Caco-2 (cell line): ENCODE measurements at regions not wholly inside any gene's neighbourhood (a gene's known extent, or its start where the extent isn't known, plus 50 kb on each side); places are given as distances from the start of the nearest gene placed in this dataset.

Source experiments
- BruUV-seq: library from RNA; stranded (reverse); fragments of 400-500 nt; replicated peaks from 2 replicates; lab custom pipeline; 2021; lab: Mats Ljungman, UMichigan
- CTCF ChIA-PET: fragments of 300-600 bp; sonication (Branson Sonifier 250); formaldehyde crosslinking; loops from one replicate; lab custom pipeline; 2022; ENCODE audit warnings: antibody characterized with exemption; lab: Charles Lee
- POLR2A ChIA-PET: fragments of 300-600 bp; sonication (Branson Sonifier 250); formaldehyde crosslinking; loops from one replicate; lab custom pipeline; 2022; ENCODE audit warnings: antibody characterized with exemption; lab: Charles Lee
- DNase-seq, 2 experiments: peaks; one replicate each; pipeline versions ENCODE4 v3.0.0 to v3.0.0-alpha.2; 2020 to 2022
- H3K27me3 ChIP-seq: replicated peaks from 2 replicates; pipeline ENCODE4 v1.6.0; 2011; ENCODE audit warnings: low read length; ENCODE audit not compliant: control insufficient read depth, insufficient read depth
- H3K36me3 ChIP-seq: 2 replicates; pipeline ENCODE4 v1.5.1; 2011; ENCODE audit warnings: low read length; ENCODE audit not compliant: control insufficient read depth, insufficient read depth
- H3K4me1 ChIP-seq: fragments of 250-450 bp; sonication (Bioruptor Pico); 2 replicates; pipeline ENCODE4 v1.5.1; 2020; ENCODE audit warnings: mild to moderate bottlenecking
- H3K4me3 ChIP-seq: 2 replicates; pipeline ENCODE4 v1.5.1; 2011; ENCODE audit warnings: low read depth, mild to moderate bottlenecking, control low read depth, low read length
- H3K9me3 ChIP-seq: fragments of 250-450 bp; sonication (Bioruptor Pico); 2 replicates; pipeline ENCODE4 v1.5.1; 2020; ENCODE audit warnings: mild to moderate bottlenecking, moderate library complexity
- H3K27ac Mint-ChIP-seq: one replicate; pipeline ENCODE4 v1.8.0; 2022; ENCODE audit warnings: mixed read lengths; ENCODE audit not compliant: unreplicated experiment
- H3K27me3 Mint-ChIP-seq: one replicate; pipeline ENCODE4 v1.8.0; 2022; ENCODE audit warnings: mixed read lengths; ENCODE audit not compliant: insufficient read depth, unreplicated experiment
- H3K36me3 Mint-ChIP-seq: one replicate; pipeline ENCODE4 v1.8.0; 2022; ENCODE audit warnings: mild to moderate bottlenecking, mixed read lengths; ENCODE audit not compliant: insufficient read depth, unreplicated experiment
- H3K4me1 Mint-ChIP-seq: one replicate; pipeline ENCODE4 v1.8.0; 2022; ENCODE audit warnings: low read depth, mixed read lengths; ENCODE audit not compliant: unreplicated experiment
- H3K4me3 Mint-ChIP-seq: one replicate; pipeline ENCODE4 v1.8.0; 2022; ENCODE audit warnings: mild to moderate bottlenecking, moderate library complexity, mixed read lengths; ENCODE audit not compliant: unreplicated experiment
- H3K9me3 Mint-ChIP-seq: one replicate; pipeline ENCODE4 v1.8.0; 2022; ENCODE audit warnings: mixed read lengths; ENCODE audit not compliant: unreplicated experiment
- intact Hi-C: fragments of 100-400 bp; cut with micrococcal nuclease; formaldehyde crosslinking; loops from one replicate; pipeline ENCODE4 v1.10.0; 2022; ENCODE audit not compliant: unreplicated experiment
- TF ChIP-seq, protein P1 (sequence below), 2 experiments: fragments of 200-600 bp in 1 of 2; IDR thresholded peaks; 1 replicate in 1 of 2; 2 replicates in 1 of 2; pipeline versions ENCODE4 v1.5.1 to v1.8.0; 2011 to 2022; ENCODE audit warnings: antibody characterized with exemption in 1 of 2, control low read depth in 1 of 2, inconsistent platforms in 1 of 2, low read depth in 1 of 2, low read length in 1 of 2, mild to moderate bottlenecking in 1 of 2, moderate library complexity in 1 of 2; ENCODE audit not compliant: insufficient read depth in 1 of 2, severe bottlenecking in 1 of 2, unreplicated experiment in 1 of 2

DNA sequence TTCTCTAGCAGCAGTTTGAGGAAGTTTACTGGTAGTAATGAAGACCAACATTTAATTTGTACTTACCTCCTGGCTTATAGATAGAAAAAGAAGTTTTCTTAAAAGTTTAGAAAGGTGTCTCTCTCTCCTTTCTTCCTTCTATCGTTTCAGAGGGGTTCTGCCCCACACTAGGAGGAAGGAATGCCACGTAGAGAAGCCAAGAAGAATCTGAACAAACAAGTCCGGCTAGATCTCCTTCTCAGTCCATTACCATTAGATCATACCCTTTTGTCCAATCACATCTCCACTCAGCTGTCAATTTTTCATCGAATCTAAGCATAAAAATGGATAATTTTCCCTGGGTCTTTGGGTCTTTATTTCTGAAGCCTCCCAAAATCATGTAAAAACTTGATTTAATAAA is 1048.1 kb downstream of the SI start:
- H3K36me3 ChIP-seq, result no peaks in the 10 kb centered on the region
- no peaks in the 10 kb centered on the region for H3K36me3 Mint-ChIP-seq
- TF ChIP-seq, protein P1, sequence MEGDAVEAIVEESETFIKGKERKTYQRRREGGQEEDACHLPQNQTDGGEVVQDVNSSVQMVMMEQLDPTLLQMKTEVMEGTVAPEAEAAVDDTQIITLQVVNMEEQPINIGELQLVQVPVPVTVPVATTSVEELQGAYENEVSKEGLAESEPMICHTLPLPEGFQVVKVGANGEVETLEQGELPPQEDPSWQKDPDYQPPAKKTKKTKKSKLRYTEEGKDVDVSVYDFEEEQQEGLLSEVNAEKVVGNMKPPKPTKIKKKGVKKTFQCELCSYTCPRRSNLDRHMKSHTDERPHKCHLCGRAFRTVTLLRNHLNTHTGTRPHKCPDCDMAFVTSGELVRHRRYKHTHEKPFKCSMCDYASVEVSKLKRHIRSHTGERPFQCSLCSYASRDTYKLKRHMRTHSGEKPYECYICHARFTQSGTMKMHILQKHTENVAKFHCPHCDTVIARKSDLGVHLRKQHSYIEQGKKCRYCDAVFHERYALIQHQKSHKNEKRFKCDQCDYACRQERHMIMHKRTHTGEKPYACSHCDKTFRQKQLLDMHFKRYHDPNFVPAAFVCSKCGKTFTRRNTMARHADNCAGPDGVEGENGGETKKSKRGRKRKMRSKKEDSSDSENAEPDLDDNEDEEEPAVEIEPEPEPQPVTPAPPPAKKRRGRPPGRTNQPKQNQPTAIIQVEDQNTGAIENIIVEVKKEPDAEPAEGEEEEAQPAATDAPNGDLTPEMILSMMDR (IDR thresholded peaks at IDR 0.05; ENCODE audit: insufficient read depth in 1 of 2, low read depth in 1 of 2, low read length in 1 of 2, severe bottlenecking in 1 of 2, unreplicated experiment in 1 of 2), result no peak
- no peak overlapping the region for H3K4me3 ChIP-seq
- no peaks in the 10 kb centered on the region for H3K9me3 Mint-ChIP-seq
- H3K4me3 Mint-ChIP-seq, result no peak overlapping the region
- no peaks in the 10 kb centered on the region for H3K27me3 ChIP-seq
- ChIA-PET CTCF (no interaction called here), POLR2A (no interaction called here)
- no peaks in the 10 kb centered on the region for H3K4me1 Mint-ChIP-seq
- intact Hi-C loops, result no loop called here
- no peak for DNase-seq
- no peak overlapping the region for H3K27ac Mint-ChIP-seq
- H3K9me3 ChIP-seq, result no peaks in the 10 kb centered on the region
- BruUV-seq, result no TSS peak
- no peaks in the 10 kb centered on the region for H3K4me1 ChIP-seq
- no peaks in the 10 kb centered on the region for H3K27me3 Mint-ChIP-seq

DNA sequence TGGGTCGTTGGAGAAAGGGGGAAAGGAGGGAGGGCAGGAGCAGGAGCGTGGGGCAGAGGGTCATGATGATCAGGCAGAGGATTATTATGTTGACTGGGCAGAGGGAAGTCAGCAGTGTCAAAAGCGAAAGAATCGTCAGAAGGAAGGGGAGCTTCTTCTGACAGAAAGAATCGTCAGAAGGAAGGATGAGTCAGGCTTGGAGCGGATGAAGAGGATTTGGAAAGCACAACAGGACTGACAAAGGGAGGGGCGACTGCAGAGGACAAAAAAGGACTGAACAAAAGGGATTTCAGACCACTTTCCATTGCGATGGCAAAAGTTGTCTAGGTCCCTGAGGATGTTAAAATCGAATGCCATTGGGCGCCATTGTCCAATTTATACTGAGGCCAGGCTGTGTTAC is 1053.5 kb downstream of the SI start:
- Mint-ChIP-seq H3K27me3 (peaks cover 2% of the 10 kb centered on the region), H3K4me3 (no peak overlapping the region), H3K27ac (no peak overlapping the region), H3K36me3 (no peaks in the 10 kb centered on the region), H3K9me3 (no peaks in the 10 kb centered on the region), H3K4me1 (no peaks in the 10 kb centered on the region)
- no peak overlapping the region for H3K4me3 ChIP-seq
- H3K27me3 ChIP-seq, result no peaks in the 10 kb centered on the region
- no TSS peak for BruUV-seq
- CTCF ChIA-PET, result no interaction called here
- no peaks in the 10 kb centered on the region for H3K4me1 ChIP-seq
- POLR2A ChIA-PET, result no interaction called here
- no peak for DNase-seq
- intact Hi-C loops, result no loop called here
- no peaks in the 10 kb centered on the region for H3K9me3 ChIP-seq
- TF ChIP-seq, protein P1 (IDR thresholded peaks at IDR 0.05; ENCODE audit: insufficient read depth in 1 of 2, low read depth in 1 of 2, low read length in 1 of 2, severe bottlenecking in 1 of 2, unreplicated experiment in 1 of 2), result no peak
- no peaks in the 10 kb centered on the region for H3K36me3 ChIP-seq

DNA sequence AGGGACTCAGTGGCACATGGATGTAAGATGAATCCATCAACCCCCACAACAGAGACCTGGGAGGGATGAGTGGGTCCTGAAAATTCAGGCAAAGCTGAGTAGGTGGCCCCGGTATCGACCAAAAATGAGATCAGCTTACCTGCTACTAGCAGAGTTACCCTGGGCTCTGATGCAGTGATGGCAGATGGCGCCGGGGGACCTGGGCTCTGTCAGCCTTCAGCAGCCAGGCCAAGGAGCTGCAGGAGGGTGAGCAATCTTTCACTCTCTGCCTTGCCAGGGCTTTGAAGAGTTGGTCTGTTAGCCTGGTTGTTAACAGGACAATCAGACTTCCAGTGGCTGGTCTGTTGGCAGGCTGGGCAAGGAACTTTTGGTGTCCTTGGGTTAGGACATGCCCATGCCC is 1054.8 kb downstream of the SI start:
- no peak for DNase-seq
- H3K27ac Mint-ChIP-seq, result no peak overlapping the region
- no peaks in the 10 kb centered on the region for H3K9me3 Mint-ChIP-seq
- no peaks in the 10 kb centered on the region for H3K36me3 ChIP-seq
- ChIA-PET CTCF (no interaction called here), POLR2A (no interaction called here)
- H3K9me3 ChIP-seq, result no peaks in the 10 kb centered on the region
- BruUV-seq, result no TSS peak
- TF ChIP-seq, protein P1 (IDR thresholded peaks at IDR 0.05; ENCODE audit: insufficient read depth in 1 of 2, low read depth in 1 of 2, low read length in 1 of 2, severe bottlenecking in 1 of 2, unreplicated experiment in 1 of 2), result no peak
- peaks cover 2% of the 10 kb centered on the region for H3K27me3 Mint-ChIP-seq
- no peaks in the 10 kb centered on the region for H3K27me3 ChIP-seq
- H3K36me3 Mint-ChIP-seq, result no peaks in the 10 kb centered on the region
- H3K4me3 ChIP-seq, result no peak overlapping the region
- no peaks in the 10 kb centered on the region for H3K4me1 ChIP-seq
- H3K4me3 Mint-ChIP-seq, result no peak overlapping the region
- intact Hi-C loops, result no loop called here
- H3K4me1 Mint-ChIP-seq, result no peaks in the 10 kb centered on the region
